AG10803 (cell line): ENCODE measurements at regions not wholly inside any gene's neighbourhood (a gene's known extent, or its start where the extent isn't known, plus 50 kb on each side); places are given as distances from the start of the nearest gene placed in this dataset.

Source experiments
- DNase-seq: peaks from one replicate; pipeline ENCODE4 v3.0.0; 2010; ENCODE audit warnings: low read depth
- H3K4me3 ChIP-seq: 2 replicates; pipeline ENCODE4 v1.5.1; 2011; ENCODE audit warnings: mild to moderate bottlenecking, low read length, control low read depth
- CTCF ChIP-seq: conservative IDR thresholded peaks from 2 replicates; pipeline ENCODE4 v1.5.1; 2011; ENCODE audit warnings: mild to moderate bottlenecking, low read length, control low read depth, inconsistent platforms

GRCh38 chrX:17298564-17298963, 76.4 kb upstream of the NHS start:
- H3K4me3 ChIP-seq: peak overlapping the region; percentile 44
- TF ChIP-seq CTCF: no peak
- no peak for DNase-seq

GRCh38 chrX:17299206-17299605, 75.8 kb upstream of the NHS start:
- TF ChIP-seq CTCF: no peak
- DNase-seq: no peak
- peak overlapping the region; percentile 44 for H3K4me3 ChIP-seq

GRCh38 chrX:17323397-17323796, 51.6 kb upstream of the NHS start:
- H3K4me3 ChIP-seq: no peak overlapping the region
- DNase-seq: no peak
- no peak for TF ChIP-seq CTCF
